ENCODE measurements at regions not wholly inside any gene's neighbourhood (a gene's known extent, or its start where the extent isn't known, plus 50 kb on each side); places are given as distances from the start of the nearest gene placed in this dataset.

DNA sequence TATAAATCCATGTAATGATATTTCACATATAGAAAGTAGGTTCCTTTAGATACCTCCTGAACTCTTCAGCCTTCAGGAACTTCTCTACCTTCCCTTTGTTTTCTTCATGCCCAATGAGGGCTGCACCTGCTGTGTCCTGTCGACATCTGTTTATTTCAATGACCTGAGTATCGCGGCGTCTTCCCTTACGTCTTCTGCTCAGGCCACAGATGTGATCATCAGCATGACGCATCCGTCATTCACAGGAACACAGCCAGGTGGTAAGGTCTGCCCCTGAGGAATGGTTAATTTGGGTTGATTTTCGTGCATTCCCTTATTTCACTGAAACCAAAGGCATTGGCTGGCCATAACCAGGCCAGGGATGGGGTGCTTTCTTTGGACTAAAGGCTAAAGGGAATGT is 217.1 kb downstream of the MED10 start:
- no peak for DNase-seq

DNA sequence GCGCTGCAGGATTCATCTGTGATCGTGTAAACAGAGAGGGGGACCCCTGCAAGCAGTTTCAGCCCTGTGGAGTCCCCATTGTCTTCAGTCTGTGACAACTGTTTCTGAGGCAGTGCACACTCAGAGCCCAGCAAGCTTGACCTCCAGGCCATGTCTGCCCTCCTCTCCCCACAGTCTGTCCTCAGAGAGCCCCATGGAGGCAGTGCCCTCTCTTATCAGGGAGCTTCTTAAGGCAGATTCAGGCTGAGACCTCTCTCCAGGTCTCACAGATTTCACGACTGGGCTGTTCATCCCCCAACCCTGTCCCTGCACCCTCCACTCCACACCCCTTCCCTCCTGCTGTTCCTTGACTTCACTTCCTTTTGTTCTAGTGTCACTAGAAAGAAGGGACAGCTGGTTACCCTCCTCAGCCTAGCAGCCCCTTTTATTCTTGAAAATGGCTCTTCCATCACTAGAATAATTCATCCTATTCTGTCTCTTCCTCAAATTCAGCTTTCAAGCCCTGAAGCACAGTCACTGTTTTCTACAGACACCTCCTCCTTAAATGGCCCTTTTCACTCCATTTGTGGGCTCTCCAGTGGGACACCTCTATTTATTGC is 218.4 kb downstream of the MED10 start:
- no peak for DNase-seq

DNA sequence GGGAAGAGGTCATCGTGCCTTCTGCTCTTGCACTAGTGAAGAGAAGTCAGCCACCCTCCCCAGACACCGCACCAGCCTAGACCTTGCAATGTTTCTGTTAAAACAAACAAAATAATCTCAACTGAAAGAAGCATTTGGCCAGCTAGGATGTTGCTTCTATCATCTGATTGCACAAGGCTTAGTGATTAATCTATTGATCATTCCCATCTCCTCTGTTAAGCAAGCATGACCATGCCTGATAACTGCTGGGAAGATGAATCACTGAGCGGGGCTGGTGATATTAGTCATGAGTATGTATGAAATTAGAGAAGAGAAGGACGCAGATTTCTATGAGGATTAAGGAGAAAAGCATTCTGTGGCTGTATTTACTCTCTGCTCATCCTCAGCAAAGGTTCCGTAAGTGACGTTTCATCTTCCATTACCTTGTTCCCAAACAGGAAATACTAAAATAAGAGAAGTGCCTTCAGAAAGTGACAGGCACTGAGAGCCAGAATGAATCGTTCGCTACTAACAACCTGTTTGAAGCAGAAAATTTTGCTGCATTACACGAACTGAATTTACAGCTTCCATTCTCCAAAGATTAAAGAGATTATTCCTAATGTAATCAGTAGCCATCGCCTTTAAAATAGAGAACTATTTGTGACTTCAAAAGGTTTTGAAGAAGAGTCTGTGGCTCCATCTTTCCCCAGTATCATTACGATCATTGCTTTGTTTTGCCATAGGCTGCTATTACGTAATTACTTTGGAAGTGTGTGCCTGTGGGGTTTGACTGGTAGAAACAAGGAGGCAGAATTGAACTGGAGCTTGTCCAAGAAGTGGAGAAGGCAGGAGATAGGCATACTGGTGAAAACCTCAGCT is 219.1 kb downstream of the MED10 start:
- no peak for DNase-seq

DNA sequence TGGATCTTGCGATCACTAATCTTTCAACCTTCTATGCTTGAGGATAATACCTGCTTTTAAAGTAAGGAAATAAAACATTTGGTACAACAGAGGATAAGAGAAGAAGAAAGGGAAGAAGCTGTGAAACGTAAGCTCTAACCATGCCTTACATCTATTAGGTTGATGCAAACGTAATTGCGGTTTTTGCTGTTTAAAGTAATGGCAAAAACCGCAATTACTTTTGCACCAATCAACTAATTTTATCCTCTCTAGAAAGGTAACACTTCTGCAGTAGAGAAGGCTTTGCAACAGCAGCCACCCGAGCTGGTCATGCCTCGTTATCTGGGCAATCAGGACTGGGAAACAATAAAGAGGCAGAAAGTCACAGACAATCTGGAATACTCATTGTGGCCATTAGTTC is 224.1 kb downstream of the MED10 start:
- DNase-seq, result no peak

DNA sequence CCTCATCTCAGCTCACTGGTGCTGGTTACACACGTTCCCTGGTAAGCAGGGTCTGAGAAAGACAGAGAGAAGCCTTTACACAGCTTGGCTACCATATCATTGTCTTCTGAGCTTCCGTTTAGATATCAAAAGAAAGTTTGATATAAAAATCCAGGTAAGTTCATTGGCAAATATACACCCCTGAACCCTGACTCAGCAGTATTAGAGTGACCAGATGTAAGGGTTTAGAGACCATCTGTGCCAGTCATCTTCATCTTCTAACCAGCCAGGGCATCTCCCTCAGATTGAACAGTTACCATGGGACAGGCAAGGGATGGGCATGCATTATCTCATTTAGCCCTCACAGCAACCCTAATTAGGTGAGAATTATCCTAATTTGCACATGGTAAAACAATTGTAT is 232.1 kb downstream of the MED10 start:
- no peak for DNase-seq

DNA sequence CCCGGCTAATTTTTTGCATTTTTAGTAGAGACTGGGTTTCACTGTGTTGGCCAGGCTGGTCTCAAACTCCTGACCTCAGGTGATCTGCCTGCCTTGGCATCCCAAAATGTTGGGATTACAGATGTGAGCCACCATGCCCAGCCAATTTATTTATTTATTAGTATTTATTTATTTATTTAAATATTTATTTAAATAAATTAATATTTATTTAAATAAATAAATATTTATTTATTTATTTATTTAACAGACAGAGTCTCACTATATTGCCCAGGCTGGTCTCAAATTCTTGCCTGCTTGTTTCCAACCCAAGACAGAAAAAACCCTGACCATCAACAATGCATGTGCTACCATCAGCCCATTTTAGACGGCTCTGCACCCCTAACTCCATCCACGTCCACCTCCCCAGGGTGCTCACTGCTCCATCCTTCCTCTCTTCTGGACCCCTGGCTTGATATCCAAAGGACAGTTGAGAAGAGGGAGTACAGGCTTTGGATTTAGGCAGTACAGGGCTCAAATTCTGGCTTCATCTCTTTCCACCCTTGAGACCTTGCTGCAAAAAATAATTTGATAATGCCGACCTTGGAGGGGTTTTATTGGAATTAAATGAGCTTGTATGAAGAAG is 232.6 kb downstream of the MED10 start:
- no peak for DNase-seq

DNA sequence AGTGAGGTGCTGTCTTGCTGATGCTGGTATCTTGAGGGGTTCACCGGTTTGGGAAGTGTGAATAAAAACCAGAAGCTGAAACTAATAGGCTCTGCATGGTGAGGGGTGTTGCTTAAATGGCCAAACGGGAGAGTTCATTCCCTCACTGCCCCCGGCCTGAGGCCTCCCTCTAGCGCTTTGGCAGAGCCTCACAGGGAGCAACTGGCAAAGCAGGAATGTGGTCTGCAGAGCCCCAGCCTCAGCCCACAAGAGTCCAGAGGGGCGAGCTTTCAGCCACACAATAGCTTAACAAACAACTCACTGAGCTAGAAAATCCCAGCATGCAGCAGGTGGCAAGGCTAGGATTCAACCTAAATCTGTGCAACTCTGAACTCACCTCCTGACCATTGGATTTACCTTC is 234.8 kb downstream of the MED10 start:
- DNase-seq, result no peak

DNA sequence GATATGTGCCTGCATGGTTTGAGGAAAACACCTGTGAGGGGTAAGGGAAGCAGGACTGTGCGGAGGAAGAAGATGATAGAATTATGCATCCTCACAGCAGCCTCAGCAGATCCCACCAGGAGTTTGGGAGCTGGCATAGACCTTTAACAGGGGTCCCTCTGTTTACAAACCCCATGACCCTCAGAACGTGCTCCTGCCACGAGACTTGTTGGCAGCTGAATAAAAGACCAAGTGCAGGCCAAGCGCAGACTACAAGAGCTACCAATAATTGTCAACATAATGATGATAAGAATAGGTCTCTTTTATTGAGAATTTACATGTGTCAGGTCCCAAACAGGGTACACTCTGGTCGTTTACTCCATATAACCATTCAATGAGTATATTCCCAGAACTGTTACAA is 236.0 kb downstream of the MED10 start:
- no peak for DNase-seq

DNA sequence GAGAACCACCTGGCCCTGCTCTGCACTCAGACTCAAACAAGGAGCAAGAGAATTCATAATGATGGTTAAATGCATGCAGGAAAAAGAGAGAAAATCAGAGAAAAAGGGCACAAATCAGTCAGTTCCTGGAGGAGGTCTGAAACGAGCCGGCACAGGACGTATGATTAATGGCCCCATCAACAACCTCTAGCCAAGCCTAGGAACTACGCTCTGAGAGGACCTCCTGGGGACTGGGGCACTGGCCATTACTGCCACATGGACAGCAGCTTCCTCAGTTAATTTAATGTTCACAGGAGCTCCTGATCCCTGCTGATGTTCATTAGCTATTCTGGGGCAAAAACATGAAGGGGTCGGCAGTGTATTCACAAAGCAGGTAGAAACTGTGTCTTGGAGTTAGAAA is 238.1 kb downstream of the MED10 start:
- DNase-seq, result no peak

DNA sequence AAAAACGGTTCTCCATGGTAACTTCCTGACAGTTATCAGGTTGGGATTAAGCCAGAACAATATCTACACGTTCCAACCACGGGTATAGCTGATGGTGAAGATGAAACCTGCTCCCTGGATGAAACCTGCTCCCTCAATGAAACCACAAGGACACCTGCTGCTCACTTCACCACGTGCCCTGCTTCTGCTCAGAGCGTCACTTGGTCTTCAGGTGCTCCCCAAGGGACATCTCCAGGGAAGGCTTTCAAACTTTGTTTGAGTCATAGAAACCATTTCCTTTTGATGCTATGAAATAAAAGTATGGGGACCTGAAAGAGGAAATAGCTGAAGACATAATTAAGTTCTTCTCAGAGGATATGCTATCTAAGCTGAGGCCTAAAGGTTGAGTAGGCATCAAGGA is 242.4 kb downstream of the MED10 start:
- DNase-seq, result no peak

DNA sequence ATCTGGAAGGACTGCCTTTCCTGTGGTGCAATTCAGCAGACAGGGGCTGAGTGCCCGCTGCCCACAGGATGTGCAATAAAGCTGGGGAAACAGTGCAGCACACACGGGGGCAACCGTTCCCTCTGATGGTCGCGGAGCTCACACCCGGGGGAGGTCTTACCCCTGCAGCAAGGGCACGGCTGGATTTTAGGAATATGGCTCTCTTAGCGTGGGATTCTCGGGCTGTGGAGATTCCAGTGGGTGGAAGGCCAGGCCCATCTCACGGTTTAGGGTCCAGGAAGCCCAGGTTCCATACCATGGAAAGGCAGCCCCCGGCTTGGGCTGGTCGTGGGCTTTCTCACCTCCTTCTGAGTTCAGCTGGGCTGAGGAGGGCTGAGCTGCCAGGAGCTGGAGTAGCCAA is 244.1 kb downstream of the MED10 start:
- no peak for DNase-seq

DNA sequence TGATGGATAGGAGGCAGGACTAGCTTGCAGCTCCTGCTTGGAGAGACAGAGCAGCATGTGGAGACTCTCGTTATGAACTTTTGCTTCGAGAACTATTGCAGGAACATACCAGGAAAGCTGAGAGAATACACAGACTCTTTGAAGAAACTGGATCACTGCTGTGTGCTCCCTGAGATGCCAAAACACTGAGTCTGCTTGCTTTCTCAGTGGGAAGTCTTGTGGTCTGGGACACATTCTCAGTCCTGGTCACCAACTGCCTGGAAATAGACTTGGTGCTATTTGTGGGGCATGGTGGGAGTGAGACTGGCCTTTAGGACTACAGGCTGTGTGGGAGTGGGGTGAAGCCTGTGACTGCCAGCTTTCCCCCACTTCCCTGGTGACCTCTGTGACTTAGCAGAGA is 252.6 kb downstream of the MED10 start:
- DNase-seq, result no peak

DNA sequence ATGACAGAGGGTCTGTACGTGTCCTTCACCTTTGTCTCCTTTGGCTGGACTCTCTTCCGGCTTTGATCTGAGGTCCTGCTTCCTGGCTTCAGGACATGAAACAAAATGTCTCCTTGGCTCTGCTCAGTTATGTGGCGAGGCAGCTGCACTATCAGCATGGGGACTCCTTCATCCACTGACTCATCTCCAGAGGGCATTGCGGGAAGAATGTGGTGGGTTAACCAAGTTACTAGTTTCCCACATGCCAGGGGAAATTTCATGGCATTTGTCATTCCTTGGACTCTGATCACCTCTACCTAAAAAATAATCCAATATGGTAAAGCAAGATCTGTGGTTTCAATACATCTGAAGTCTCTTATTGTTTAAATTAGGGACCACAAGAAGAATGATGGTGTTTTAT is 259.7 kb downstream of the MED10 start:
- no peak for DNase-seq

DNA sequence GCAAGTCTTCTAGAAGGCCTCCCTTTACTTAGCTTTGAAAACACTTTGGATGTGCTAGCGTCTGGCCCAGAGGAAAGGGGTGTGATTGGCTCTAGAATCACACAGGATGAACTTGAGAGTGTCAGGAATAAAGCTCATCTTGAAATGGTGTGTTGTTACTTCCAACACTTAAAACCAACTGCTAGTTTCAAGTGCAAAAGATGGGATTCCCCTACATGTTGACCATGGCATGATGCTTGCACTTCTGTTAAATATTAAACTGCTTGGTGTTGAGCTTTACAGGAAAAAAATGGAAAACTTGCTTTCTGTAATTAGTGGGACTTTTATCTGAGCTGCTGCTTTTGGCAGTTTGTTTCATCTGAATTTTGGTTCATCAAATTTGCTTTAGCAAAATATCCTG is 261.1 kb downstream of the MED10 start:
- DNase-seq, result no peak

DNA sequence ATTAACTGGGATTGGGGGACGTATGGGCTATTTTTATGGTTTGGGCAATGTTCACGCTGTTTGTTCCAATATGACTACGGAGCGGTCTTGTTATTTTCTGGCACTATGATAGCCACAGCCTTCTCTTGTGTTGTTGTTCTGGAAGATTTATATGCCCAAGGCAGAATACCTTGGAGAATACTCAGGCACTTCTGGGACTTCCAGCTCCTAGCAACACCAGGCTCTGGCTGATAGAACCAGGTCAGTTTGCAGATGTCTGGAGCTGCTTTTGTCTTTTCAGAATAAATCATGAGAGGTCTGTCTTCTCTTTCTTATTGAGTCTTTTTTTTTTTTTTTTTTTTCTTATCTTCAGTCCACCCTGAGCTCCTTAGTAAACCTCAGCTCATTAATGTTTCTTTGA is 262.5 kb downstream of the MED10 start:
- no peak for DNase-seq

DNA sequence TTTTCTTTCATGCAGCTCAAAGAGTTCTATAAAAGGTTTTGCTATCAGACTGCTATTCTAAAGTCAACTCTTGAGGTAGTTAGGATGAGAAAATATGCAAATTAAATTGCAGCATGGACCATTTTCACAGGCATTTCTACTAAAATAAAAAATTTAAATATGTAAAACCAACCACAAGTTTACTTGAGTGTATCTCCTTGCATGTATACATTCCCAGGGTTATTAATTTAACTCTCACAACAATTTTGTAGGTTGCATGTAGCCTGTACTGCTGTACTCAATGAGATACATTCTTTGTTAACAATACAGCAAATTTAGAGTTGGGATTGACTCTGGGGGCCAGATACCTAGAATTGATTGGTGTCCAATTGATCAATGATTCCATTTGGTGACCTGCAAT is 265.8 kb downstream of the MED10 start:
- DNase-seq, result no peak

DNA sequence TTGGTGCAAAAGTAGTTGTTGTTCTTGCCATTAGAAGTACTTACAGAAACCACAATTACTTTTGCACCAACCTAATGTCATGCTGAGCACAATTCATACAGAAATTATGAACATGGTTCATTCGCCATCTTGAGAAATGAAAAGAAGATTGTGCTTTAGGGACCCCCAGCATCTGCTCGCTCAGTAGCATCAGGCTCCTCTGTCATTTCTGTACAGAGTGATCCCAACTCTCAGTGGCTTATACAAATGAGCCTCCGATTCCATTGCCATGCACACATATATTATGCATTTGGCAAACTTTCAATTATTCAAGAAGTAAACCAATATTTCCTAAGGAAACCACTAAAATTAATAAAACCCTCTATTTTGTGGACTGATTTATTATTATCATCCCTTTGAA is 266.2 kb downstream of the MED10 start:
- no peak for DNase-seq

DNA sequence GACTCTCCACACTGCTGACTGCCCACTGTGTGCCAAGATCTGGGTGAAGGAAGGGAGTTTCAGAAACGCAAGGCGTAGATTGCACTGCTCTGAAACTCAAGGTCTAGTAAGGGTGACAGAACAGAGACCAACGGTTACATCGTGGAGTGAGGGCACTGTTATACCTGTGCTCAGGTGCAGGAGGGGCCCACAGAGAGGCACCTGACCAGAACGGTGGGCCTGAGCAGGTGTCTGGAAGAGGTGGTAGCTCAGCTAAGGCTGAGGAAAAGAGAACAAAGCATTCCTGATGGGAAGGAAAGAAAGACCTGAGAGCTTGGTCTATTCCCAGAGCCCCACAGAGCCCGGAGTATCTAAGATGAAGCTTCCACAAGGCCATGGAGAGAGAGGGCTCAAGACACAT is 267.2 kb downstream of the MED10 start:
- no peak for DNase-seq

DNA sequence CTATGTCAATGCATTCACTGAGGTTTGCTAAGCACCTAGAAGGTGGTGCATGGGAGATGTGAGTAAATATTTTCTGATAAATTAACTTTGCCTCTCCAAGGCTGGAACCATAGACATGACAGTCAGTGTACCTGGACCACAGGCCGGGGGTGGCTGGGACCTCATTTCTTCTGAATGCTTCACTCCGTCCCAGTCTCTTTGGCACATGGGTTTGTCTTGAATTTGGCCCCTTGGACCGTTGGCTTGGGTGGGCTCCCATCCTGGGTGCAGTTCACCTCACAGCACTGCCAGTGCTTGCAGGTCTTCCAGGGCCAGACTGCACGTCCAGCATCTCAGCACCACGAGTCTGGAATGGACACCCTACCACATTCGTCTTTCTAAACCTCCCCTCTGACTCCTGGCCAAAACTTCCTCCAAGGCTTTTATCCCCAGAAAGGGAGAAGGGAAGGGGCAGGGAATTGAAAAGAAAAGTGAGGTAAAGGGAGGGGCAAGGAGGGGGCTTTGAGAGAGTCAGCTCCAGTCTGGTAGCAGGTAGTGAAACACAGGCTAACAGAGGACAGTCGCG is 267.8 kb downstream of the MED10 start:
- DNase-seq, result no peak

DNA sequence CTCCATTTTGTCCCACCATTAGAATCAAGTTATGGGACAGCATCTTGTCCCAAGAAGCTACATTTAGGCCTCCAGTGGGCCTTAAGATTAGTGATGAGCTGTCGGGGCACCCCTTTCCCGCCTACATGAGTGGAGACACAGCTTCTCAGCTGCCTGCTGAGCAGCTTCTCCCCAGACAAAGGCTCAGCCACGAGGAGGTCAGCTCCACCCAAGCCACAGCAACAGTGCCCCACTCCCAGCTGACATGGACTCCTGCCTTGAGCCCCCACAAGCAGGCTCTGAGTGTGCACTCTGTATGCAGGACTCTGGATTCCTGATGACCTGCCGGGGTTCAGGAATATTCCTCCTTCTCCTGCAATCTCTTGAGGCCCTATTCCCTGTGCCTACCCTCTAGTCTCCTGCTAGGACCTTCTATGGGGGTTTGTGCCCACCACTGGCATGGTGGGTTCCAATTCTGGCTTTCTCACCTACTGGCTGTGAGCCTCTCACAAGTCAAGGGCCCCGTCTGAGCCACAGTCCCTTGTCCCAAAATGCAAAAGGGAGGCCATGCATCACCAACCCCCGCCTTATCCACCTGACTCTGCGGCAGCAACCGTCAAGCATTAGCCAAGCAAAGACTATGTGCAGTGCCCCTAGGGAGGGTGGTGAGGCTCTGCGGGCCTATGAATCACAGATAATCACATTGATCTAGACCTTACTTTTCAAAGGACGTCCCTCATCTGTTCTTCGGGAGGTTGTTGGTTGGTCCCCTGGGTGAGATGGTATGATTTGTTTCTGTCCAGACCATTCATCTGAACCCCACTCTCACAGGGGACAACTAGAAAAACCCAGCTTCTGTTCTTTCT is 269.1 kb downstream of the MED10 start:
- no peak for DNase-seq

DNA sequence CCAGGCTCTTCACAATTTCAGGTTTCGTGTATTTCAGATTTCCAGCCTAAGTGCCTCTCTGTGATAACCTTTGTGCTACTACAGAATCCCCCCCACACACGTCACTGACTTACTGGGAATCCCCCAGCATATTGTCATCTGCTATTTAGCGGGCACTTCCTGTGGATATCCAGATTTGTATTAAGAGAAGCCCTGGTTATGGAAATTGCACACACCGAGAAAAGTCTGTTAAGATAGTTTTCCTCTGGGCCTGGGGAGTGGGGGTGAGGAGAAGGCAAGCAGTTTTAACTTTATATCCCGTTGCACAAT is 269.9 kb downstream of the MED10 start:
- DNase-seq, result no peak

DNA sequence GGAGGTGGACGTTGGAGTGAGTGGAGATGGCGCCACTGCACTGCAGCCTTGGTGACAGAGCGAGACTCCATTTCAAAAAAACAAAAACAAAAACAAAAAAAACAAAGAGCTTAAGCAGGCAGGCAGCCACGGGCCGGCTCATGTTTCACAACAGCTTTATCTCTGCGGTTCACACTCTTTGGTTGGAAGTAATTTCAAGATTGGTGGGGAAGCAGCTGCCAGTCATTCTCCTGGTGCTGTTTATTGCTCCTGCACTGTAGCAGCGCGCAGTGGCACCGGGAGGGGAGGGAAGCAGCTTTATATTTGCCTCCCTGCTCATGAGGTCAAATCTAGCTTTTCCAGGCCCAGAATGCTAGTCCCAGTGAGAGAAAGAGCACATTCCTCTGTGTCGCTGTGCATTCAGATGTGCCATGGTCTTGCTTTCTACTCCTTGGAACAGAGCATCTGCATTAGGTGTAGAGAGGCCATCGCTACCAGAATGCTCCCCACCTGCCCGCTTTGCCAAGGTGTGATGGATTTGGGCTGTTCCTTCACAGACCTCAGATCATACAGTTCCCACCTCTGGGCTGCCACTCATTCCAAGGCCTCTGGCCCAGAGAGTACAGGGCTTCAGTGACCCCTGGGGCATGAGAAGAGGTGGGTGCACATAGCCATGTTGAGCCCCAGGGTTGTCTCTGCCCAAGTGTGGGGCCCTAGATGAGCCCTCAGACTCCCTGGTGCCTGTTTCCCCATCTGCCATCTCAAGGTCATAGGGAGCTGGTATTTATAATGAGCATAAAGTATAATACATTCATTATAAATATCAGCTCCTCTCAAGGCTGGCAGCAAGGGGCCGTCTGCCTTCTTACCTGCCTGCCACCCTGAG is 270.4 kb downstream of the MED10 start:
- no peak for DNase-seq

All from CD4-positive, alpha-beta T cell treated with Interleukin-10 for 1 hour (primary cell).